Breast epithelium (tissue), 3 donors: ENCODE measurements at regions not wholly inside any gene's neighbourhood (a gene's known extent, or its start where the extent isn't known, plus 50 kb on each side); places are given as distances from the start of the nearest gene placed in this dataset.

ENCODE experiments used
- CTCF ChIP-seq, 3 donors: fragments of 450-650 bp; IDR thresholded peaks; one replicate each; pipeline ENCODE4 v1.5.1; 2016 to 2017; ENCODE audit warnings: antibody characterized with exemption in 3 of 3, mild to moderate bottlenecking in 3 of 3, moderate library complexity in 3 of 3
- POLR2A ChIP-seq: fragments of 450-650 bp; IDR thresholded peaks from one replicate; pipeline ENCODE4 v1.6.1; 2016; ENCODE audit warnings: antibody characterized with exemption, mild to moderate bottlenecking, moderate library complexity
- POLR2AphosphoS5 ChIP-seq, 3 donors: sonication (generic); formaldehyde crosslinking; IDR thresholded peaks; one replicate each; pipeline ENCODE4 v1.6.1; 2017; ENCODE audit warnings: antibody characterized with exemption in 3 of 3

- TF ChIP-seq CTCF (IDR thresholded peaks at IDR 0.05) = no peak
- no peak for TF ChIP-seq POLR2AphosphoS5 (IDR thresholded peaks at IDR 0.05)
- no peak for TF ChIP-seq POLR2A
These were observed 203.3 kb upstream of the LPP start for GRCh38 chr3:187950671-187951070.
